GM12872 (cell line): ENCODE measurements at regions not wholly inside any gene's neighbourhood (a gene's known extent, or its start where the extent isn't known, plus 50 kb on each side); places are given as distances from the start of the nearest gene placed in this dataset.

Experiments used
- CTCF ChIP-seq: IDR thresholded peaks from 3 replicates; pipeline ENCODE4 v1.5.1; 2011; ENCODE audit warnings: low read depth, mild to moderate bottlenecking, low read length, moderate library complexity; ENCODE audit not compliant: insufficient read depth

- TF ChIP-seq CTCF: no peak
Observed at GRCh38 chr1:201653883-201654282, 115.0 kb downstream of the NAV1 start.

DNA sequence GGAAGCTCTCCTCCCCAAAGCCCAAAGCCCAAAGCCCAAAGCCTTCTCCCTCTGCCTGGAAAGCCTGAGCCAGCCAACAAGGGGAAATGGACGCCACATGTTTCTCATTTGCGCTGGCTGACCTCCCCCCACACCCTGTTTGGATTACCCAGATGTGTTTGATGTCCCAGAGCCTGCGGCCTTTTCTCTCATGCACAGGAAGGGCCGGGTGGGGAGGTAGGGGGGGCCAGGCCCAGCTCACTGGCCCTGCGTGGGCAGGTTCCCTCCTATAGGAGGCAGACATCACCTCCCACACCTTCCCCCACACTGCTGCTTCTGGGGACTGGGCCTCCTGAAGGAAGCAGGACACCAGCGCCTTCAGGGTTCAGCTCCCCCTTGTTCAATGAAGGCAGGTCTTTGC, 116.3 kb downstream of the NAV1 start:
- no peak for TF ChIP-seq CTCF

DNA sequence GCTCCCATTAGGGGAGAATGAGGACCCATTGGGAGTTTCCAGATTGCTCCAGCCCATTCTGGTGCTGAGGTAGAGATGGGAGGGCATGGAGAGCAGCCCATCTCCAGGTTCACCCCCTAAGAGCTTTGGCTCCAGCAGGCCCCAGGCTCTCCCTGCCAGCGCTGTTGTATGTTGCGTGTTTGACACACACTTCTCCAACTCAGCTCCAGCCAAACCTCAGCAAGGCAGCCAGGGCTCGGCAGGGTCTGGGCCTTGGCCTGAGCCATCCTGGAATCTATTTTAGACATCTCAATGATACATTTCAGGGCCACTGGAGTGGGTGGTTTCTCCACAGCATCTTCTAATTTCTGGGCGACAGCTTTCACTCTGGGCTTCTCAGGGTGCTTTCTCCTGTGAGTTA, 117.0 kb downstream of the NAV1 start:
- no peak for TF ChIP-seq CTCF

GRCh38 chr1:201656311-201657032, 117.5 kb downstream of the NAV1 start:
- no peak for TF ChIP-seq CTCF

- no peak for TF ChIP-seq CTCF
Observed at GRCh38 chr1:201659572-201659971, 120.6 kb downstream of the NAV1 start.

GRCh38 chr1:201660931-201661822, 122.2 kb downstream of the NAV1 start:
- no peak for TF ChIP-seq CTCF

GRCh38 chr1:201661823-201662359, 123.0 kb downstream of the NAV1 start:
- TF ChIP-seq CTCF: no peak
